ENCODE measurements at regions not wholly inside any gene's neighbourhood (a gene's known extent, or its start where the extent isn't known, plus 50 kb on each side); places are given as distances from the start of the nearest gene placed in this dataset.
"Not testable (repeated sequence)": the region's sequence is repeated elsewhere in the genome, so short reads cannot be mapped to it uniquely, and the experiment has no call there.

DNA sequence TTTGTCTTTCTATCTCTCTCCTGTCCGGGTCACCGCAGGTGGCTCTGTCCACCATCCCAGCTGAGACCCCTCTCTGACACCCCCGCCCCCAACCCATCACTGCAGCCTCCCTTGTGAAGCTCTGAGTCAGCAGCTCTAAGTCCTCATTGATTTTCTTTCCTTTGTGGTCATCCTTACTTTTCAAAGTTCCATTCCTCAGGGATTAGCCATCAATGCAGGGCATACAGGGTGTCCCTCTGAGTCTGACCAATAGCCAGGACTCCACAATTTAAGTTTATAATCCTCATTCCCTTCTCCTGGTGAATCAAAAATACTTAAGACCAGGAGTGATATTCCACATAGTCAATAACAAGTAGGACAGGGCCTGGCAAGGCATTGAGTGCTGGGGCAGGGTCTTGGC is 333.3 kb upstream of the CNR1 start:
- peaks cover 12 to 32% (median 19%) of the 10 kb centered on the region in 3 donors for H3K9me3 ChIP-seq (ENCODE audit: control extremely low read depth in 1 of 3, control insufficient read depth in 2 of 3, insufficient read depth in 1 of 3, low read length in 2 of 3)
- intact Hi-C loops (cut with micrococcal nuclease): no loop called here
- ChIA-PET CTCF (no interaction called here), POLR2A (no interaction called here)
- no peak overlapping the region for H2AFZ ChIP-seq (ENCODE audit: insufficient read depth, low read depth, low read length, poor library complexity, severe bottlenecking)
- H3K27ac Mint-ChIP-seq: no peak overlapping the region
- H3K9me3 Mint-ChIP-seq (ENCODE audit: insufficient read depth): peaks cover 7% of the 10 kb centered on the region
- no peaks in the 10 kb centered on the region for H3K79me2 ChIP-seq (ENCODE audit: control insufficient read depth, insufficient read depth, low read length)
- no peaks in the 10 kb centered on the region for H3K27me3 ChIP-seq (replicated peaks in 1 of 4; ENCODE audit: control extremely low read depth in 1 of 4, control insufficient read depth in 3 of 4, insufficient read depth in 4 of 4, low read length in 3 of 4)
- no peaks in the 10 kb centered on the region for H3K36me3 ChIP-seq (replicated peaks in 1 of 2; ENCODE audit: control extremely low read depth in 1 of 2, control insufficient read depth in 1 of 2, extremely low read depth in 1 of 2, insufficient read depth in 2 of 2, low read length in 1 of 2)
- DNase-seq (no peak), ATAC-seq (ENCODE audit: low read depth) (no peak)
- no peak overlapping the region for H3K27ac ChIP-seq (ENCODE audit: low read length in 2 of 2)
- H4K20me1 ChIP-seq (ENCODE audit: control insufficient read depth, insufficient read depth, low read length, poor library complexity, severe bottlenecking): no peaks in the 10 kb centered on the region
- TF ChIP-seq, protein P1, sequence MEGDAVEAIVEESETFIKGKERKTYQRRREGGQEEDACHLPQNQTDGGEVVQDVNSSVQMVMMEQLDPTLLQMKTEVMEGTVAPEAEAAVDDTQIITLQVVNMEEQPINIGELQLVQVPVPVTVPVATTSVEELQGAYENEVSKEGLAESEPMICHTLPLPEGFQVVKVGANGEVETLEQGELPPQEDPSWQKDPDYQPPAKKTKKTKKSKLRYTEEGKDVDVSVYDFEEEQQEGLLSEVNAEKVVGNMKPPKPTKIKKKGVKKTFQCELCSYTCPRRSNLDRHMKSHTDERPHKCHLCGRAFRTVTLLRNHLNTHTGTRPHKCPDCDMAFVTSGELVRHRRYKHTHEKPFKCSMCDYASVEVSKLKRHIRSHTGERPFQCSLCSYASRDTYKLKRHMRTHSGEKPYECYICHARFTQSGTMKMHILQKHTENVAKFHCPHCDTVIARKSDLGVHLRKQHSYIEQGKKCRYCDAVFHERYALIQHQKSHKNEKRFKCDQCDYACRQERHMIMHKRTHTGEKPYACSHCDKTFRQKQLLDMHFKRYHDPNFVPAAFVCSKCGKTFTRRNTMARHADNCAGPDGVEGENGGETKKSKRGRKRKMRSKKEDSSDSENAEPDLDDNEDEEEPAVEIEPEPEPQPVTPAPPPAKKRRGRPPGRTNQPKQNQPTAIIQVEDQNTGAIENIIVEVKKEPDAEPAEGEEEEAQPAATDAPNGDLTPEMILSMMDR (IDR thresholded peaks at IDR 0.05): no peak
- no peak for TF ChIP-seq EZH2 (IDR thresholded peaks at IDR 0.05; ENCODE audit: borderline replicate concordance, insufficient read depth, low read depth, low read length, poor library complexity, severe bottlenecking)
- no peak overlapping the region for H3K9ac ChIP-seq (ENCODE audit: low read length)
- H3K4me3 Mint-ChIP-seq: no peak overlapping the region
- H3K4me3 ChIP-seq (ENCODE audit: control extremely low read depth in 1 of 5, extremely low read depth in 1 of 5, insufficient read depth in 1 of 5, low read depth in 2 of 5, low read length in 4 of 5): no peak overlapping the region
- no peak overlapping the region for H3K4me2 ChIP-seq (replicated peaks; ENCODE audit: low read depth, low read length, poor library complexity, severe bottlenecking)
- H3K4me1 Mint-ChIP-seq: peaks cover 27% of the 10 kb centered on the region
- no peaks in the 10 kb centered on the region for H3K27me3 Mint-ChIP-seq
- H3K4me1 ChIP-seq (ENCODE audit: control insufficient read depth in 2 of 2, insufficient read depth in 2 of 2, low read length in 2 of 2): peaks cover 16 to 22% of the 10 kb centered on the region in 2 donors
- WGBS (ENCODE audit: insufficient coverage): 85% methylated on average over 3 of the region's 3 CpGs

DNA sequence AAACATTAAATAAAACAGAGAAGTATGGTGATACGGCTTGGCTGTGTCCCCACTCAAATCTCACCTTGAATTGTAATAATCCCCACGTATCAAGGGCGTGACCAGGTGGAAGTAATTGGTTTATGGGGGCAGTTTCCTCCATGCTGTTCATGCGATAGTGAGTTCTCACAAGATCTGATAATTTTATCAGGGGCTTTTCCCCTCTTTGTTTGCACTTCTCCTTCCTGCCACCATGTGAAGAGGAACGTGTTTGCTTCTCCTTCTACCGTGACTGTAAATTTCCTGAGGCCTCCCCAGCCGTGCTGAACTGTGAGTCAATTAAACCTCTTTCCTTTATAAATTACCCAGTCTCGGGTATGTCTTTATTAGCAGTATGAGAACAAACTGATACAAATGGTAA is 331.3 kb upstream of the CNR1 start:
- H3K79me2 ChIP-seq (ENCODE audit: control insufficient read depth, insufficient read depth, low read length); H3K4me3 Mint-ChIP-seq; H4K20me1 ChIP-seq (ENCODE audit: control insufficient read depth, insufficient read depth, low read length, poor library complexity, severe bottlenecking); H3K4me2 ChIP-seq (replicated peaks; ENCODE audit: low read depth, low read length, poor library complexity, severe bottlenecking); ATAC-seq (ENCODE audit: low read depth); H3K27me3 Mint-ChIP-seq; CTCF ChIA-PET; H3K27me3 ChIP-seq (replicated peaks in 1 of 4; ENCODE audit: control extremely low read depth in 1 of 4, control insufficient read depth in 3 of 4, insufficient read depth in 4 of 4, low read length in 3 of 4); H3K36me3 ChIP-seq (replicated peaks in 1 of 2; ENCODE audit: control extremely low read depth in 1 of 2, control insufficient read depth in 1 of 2, extremely low read depth in 1 of 2, insufficient read depth in 2 of 2, low read length in 1 of 2); H3K4me3 ChIP-seq (ENCODE audit: control extremely low read depth in 1 of 5, extremely low read depth in 1 of 5, insufficient read depth in 1 of 5, low read depth in 2 of 5, low read length in 4 of 5); H3K9me3 Mint-ChIP-seq (ENCODE audit: insufficient read depth); POLR2A ChIA-PET; H3K9ac ChIP-seq (ENCODE audit: low read length); intact Hi-C loops (cut with micrococcal nuclease): not testable (repeated sequence)
- Histone ChIP-seq H3K4me1 (ENCODE audit: control insufficient read depth in 2 of 2, insufficient read depth in 2 of 2, low read length in 2 of 2) (peaks cover 28 to 34% of the 10 kb centered on the region in 2 donors), H2AFZ (ENCODE audit: insufficient read depth, low read depth, low read length, poor library complexity, severe bottlenecking) (peak overlapping the region; percentile 19), H3K27ac (ENCODE audit: low read length in 2 of 2) (peak overlapping the region in 1 of 2 donors; percentile 68), H3K9me3 (ENCODE audit: control extremely low read depth in 1 of 3, control insufficient read depth in 2 of 3, insufficient read depth in 1 of 3, low read length in 2 of 3) (peaks cover 12 to 32% (median 19%) of the 10 kb centered on the region in 3 donors)
- no CpG with 5 or more reads among the region's 8 CpGs for WGBS (ENCODE audit: insufficient coverage)
- Mint-ChIP-seq H3K27ac (peak overlapping the region; percentile 5), H3K4me1 (peaks cover 39% of the 10 kb centered on the region)
- DNase-seq: peak; percentile 55

All from B cell (primary cell).